Liver (tissue), 8 donors: ENCODE measurements at regions not wholly inside any gene's neighbourhood (a gene's known extent, or its start where the extent isn't known, plus 50 kb on each side); places are given as distances from the start of the nearest gene placed in this dataset.
"Not testable (repeated sequence)": the region's sequence is repeated elsewhere in the genome, so short reads cannot be mapped to it uniquely, and the experiment has no call there.

Source experiments
- DNase-seq: peaks from one replicate; pipeline ENCODE4 v3.0.0-alpha.2; 2017; ENCODE audit warnings: low spot score
- H3K27ac ChIP-seq, 2 donors: one replicate each; pipeline ENCODE4 v1.7.0; 2013; ENCODE audit warnings: inconsistent platforms in 2 of 2, low read length in 2 of 2, control low read depth in 1 of 2, low read depth in 1 of 2, mild to moderate bottlenecking in 1 of 2
- H3K27me3 ChIP-seq, 4 donors: one replicate each; pipeline versions ENCODE4 v1.6.1 to v1.7.0; 2013; ENCODE audit warnings: low read length in 3 of 4, inconsistent platforms in 1 of 4, mild to moderate bottlenecking in 1 of 4, moderate library complexity in 1 of 4; ENCODE audit not compliant: control insufficient read depth in 4 of 4, insufficient read depth in 4 of 4
- H3K36me3 ChIP-seq, 4 donors: one replicate each; pipeline versions ENCODE4 v1.6.1 to v1.7.0; 2013; ENCODE audit warnings: low read length in 3 of 4, mild to moderate bottlenecking in 3 of 4, low read depth in 1 of 4, moderate library complexity in 1 of 4; ENCODE audit not compliant: control insufficient read depth in 4 of 4, insufficient read depth in 3 of 4
- H3K4me1 ChIP-seq, 4 donors: one replicate each; pipeline versions ENCODE4 v1.6.1 to v1.7.0; 2013; ENCODE audit warnings: low read length in 3 of 4, mild to moderate bottlenecking in 3 of 4, moderate library complexity in 1 of 4; ENCODE audit not compliant: control insufficient read depth in 4 of 4, insufficient read depth in 4 of 4
- H3K4me3 ChIP-seq, 3 donors: one replicate each; pipeline versions ENCODE4 v1.6.1 to v1.7.0; 2013; ENCODE audit warnings: low read length in 3 of 3, control low read depth in 1 of 3, low read depth in 1 of 3, mild to moderate bottlenecking in 1 of 3
- H3K9ac ChIP-seq, 2 donors: one replicate each; pipeline ENCODE4 v1.7.0; 2013; ENCODE audit warnings: low read length in 2 of 2, mild to moderate bottlenecking in 2 of 2, moderate library complexity in 2 of 2, control low read depth in 1 of 2, low read depth in 1 of 2
- H3K9me3 ChIP-seq, 4 donors: one replicate each; pipeline versions ENCODE4 v1.6.1 to v1.7.0; 2013; ENCODE audit warnings: low read length in 3 of 4; ENCODE audit not compliant: control insufficient read depth in 4 of 4
- CTCF ChIP-seq: fragments of 150-350 bp; IDR thresholded peaks from 2 replicates; pipeline ENCODE4 v1.5.1; 2017; ENCODE audit warnings: improper control_type of control experiment, low read depth, low read length; ENCODE audit not compliant: missing input control
- EGR1 ChIP-seq, 2 donors: IDR thresholded peaks; 2 replicates each; pipeline ENCODE4 v1.6.1; 2016 to 2018; ENCODE audit warnings: antibody characterized with exemption in 2 of 2, low read depth in 2 of 2
- GABPA ChIP-seq, 2 donors: IDR thresholded peaks in 1 of 2; conservative IDR thresholded peaks in 1 of 2; 2 replicates each; pipeline ENCODE4 v1.6.1; 2016; ENCODE audit warnings: antibody characterized with exemption in 2 of 2, mild to moderate bottlenecking in 1 of 2, moderate library complexity in 1 of 2
- RAD21 ChIP-seq, 2 donors: IDR thresholded peaks; 2 replicates each; pipeline ENCODE4 v1.6.1; 2016; ENCODE audit warnings: antibody characterized with exemption in 2 of 2, mild to moderate bottlenecking in 2 of 2
- RXRA ChIP-seq, 2 donors: IDR thresholded peaks; 2 replicates each; pipeline ENCODE4 v1.6.1; 2017 to 2018; ENCODE audit warnings: antibody characterized with exemption in 2 of 2, mild to moderate bottlenecking in 1 of 2
- SP1 ChIP-seq: IDR thresholded peaks from 2 replicates; pipeline ENCODE4 v1.6.1; 2018; ENCODE audit warnings: antibody characterized with exemption, mild to moderate bottlenecking
- YY1 ChIP-seq: IDR thresholded peaks from 2 replicates; pipeline ENCODE4 v1.6.1; 2016; ENCODE audit warnings: antibody characterized with exemption, mild to moderate bottlenecking
- WGBS: extraction: QIAGEN DNeasy Blood & Tissue Kit; methylation state at CpG from one replicate; pipeline ENCODE4 v1.1.7; 2013; 5-methylcytosine and 5-hydroxymethylcytosine counted together
- donor health status: healthy.
- donor health status: healthy.
- donor health status: healthy.
- donor health status: healthy.
- donor health status: healthy.

GRCh38 chr21:5121399-5121798 lies 5400.0 kb upstream of the TPTE start:
- not testable (repeated sequence) for H3K4me1 ChIP-seq, DNase-seq, H3K4me3 ChIP-seq, H3K27me3 ChIP-seq, H3K9me3 ChIP-seq, H3K9ac ChIP-seq, H3K27ac ChIP-seq, H3K36me3 ChIP-seq
- WGBS, result 63% methylated on average over 5 of the region's 14 CpGs

GRCh38 chr21:5121849-5122248 lies 5399.5 kb upstream of the TPTE start:
- H3K27ac ChIP-seq, H3K4me1 ChIP-seq, H3K9me3 ChIP-seq, DNase-seq, H3K36me3 ChIP-seq, H3K4me3 ChIP-seq, H3K27me3 ChIP-seq, H3K9ac ChIP-seq: not testable (repeated sequence)
- WGBS, result no CpG with 5 or more reads among the region's 16 CpGs

- WGBS, result 12% methylated on average over 11 of the region's 16 CpGs
- H3K27me3 ChIP-seq, H3K4me1 ChIP-seq, H3K36me3 ChIP-seq, H3K9ac ChIP-seq, H3K9me3 ChIP-seq, H3K4me3 ChIP-seq, DNase-seq, H3K27ac ChIP-seq: not testable (repeated sequence)
- TF ChIP-seq YY1, result peak; percentile 42
- peak; percentile 26 for TF ChIP-seq CTCF
- TF ChIP-seq RAD21 (IDR thresholded peaks at IDR 0.05), result peak; percentile 51 to 59
Observed at GRCh38 chr21:5123655-5124054, 5397.7 kb upstream of the TPTE start.

- WGBS, result under 1% methylated on average over 35 of the region's 42 CpGs
- peak overlapping the region; percentile 50 to 54 for H3K27ac ChIP-seq
- not testable (repeated sequence) for H3K27me3 ChIP-seq, H3K9ac ChIP-seq, H3K4me1 ChIP-seq, H3K9me3 ChIP-seq, H3K36me3 ChIP-seq
- DNase-seq, result peak; percentile 90
- peak overlapping the region in 1 of 3 donors; percentile 36 for H3K4me3 ChIP-seq
- TF ChIP-seq EGR1 (IDR thresholded peaks at IDR 0.05; ENCODE audit: low read depth in 2 of 2) (peak in 1 of 2 donors; percentile 60), SP1 (peak; percentile 37), GABPA (IDR thresholded peaks at IDR 0.05 in 1 of 2, conservative IDR thresholded peaks at IDR 0.05 in 1 of 2) (peak in 1 of 2 donors; percentile 69), YY1 (peak; percentile 79), RXRA (IDR thresholded peaks at IDR 0.05) (peak; percentile 22 to 43)
Observed at GRCh38 chr21:5128261-5128660, 5393.1 kb upstream of the TPTE start.

- not testable (repeated sequence) for H3K4me1 ChIP-seq, H3K36me3 ChIP-seq, H3K9me3 ChIP-seq, DNase-seq, H3K27me3 ChIP-seq, H3K27ac ChIP-seq, H3K9ac ChIP-seq, H3K4me3 ChIP-seq
- WGBS, result no CpG with 5 or more reads among the region's 19 CpGs
Observed at GRCh38 chr21:5133824-5134223, 5387.6 kb upstream of the TPTE start.

GRCh38 chr21:5136406-5136805 lies 5385.0 kb upstream of the TPTE start:
- H3K9ac ChIP-seq, H3K36me3 ChIP-seq, H3K27me3 ChIP-seq, H3K4me1 ChIP-seq, H3K27ac ChIP-seq, H3K4me3 ChIP-seq, DNase-seq, H3K9me3 ChIP-seq: not testable (repeated sequence)
- WGBS, result 100% methylated on average over 3 of the region's 8 CpGs

GRCh38 chr21:5137006-5137405 lies 5384.4 kb upstream of the TPTE start:
- H3K27ac ChIP-seq, H3K27me3 ChIP-seq, H3K4me3 ChIP-seq, H3K36me3 ChIP-seq, H3K4me1 ChIP-seq, DNase-seq, H3K9ac ChIP-seq, H3K9me3 ChIP-seq: not testable (repeated sequence)
- 98% methylated on average over 15 of the region's 18 CpGs for WGBS
